A549 (cell line): ENCODE measurements at regions not wholly inside any gene's neighbourhood (a gene's known extent, or its start where the extent isn't known, plus 50 kb on each side); places are given as distances from the start of the nearest gene placed in this dataset.

ENCODE experiments used
- ATAC-seq, 2 experiments: fragments of 200-7000 bp in 1 of 2; fragments of >200 bp in 1 of 2; cut with Nextera tagmentation in 1 of 2; cut with Tn5 transposase in 1 of 2; 3 replicates each; pipeline versions ENCODE4 v1.8.0 to v1.9.1; 2018 to 2020; ENCODE audit warnings: mild to moderate bottlenecking in 1 of 2, moderate library complexity in 1 of 2
- CTCF ChIA-PET: fragments of 300-600 bp; sonication (Branson Sonifier 250); formaldehyde crosslinking; extraction: SDS; loops from one replicate; lab custom pipeline; 2021; ENCODE audit warnings: antibody characterized with exemption, inconsistent platforms; lab: Yijun Ruan, JAX
- POLR2A ChIA-PET: fragments of 350-600 bp; formaldehyde crosslinking; extraction: SDS; loops from one replicate; lab custom pipeline; 2021; ENCODE audit warnings: antibody characterized with exemption, inconsistent platforms; lab: Yijun Ruan, JAX
- DNase-seq, 2 experiments: peaks; one replicate each; pipeline versions ENCODE4 v3.0.0 to v3.0.0-alpha.2; 2011 to 2016; ENCODE audit warnings: low read depth in 1 of 2, low spot score in 1 of 2
- FAIRE-seq: peaks from 2 replicates; lab custom pipeline; 2011; peaks lifted over from hg19 to GRCh38; lab: Jason Lieb, UNC
- H3K27ac ChIP-seq, 2 experiments: fragments of >200 bp; sonication (Bioruptor Twin); formaldehyde crosslinking; 3 replicates each; pipeline ENCODE4 v1.5.1; 2016 to 2017
- H3K4me1 ChIP-seq: fragments of >200 bp; sonication (Bioruptor Twin); formaldehyde crosslinking; 3 replicates; pipeline ENCODE4 v1.6.1; 2016
- H3K4me2 ChIP-seq: fragments of >200 bp; sonication (Bioruptor Twin); formaldehyde crosslinking; 3 replicates; pipeline ENCODE4 v1.6.1; 2016
- H3K4me3 ChIP-seq: fragments of >200 bp; sonication (Bioruptor Twin); formaldehyde crosslinking; 3 replicates; pipeline ENCODE4 v1.5.1; 2016
- H3K9me3 ChIP-seq: fragments of >200 bp; sonication (Bioruptor Twin); formaldehyde crosslinking; 3 replicates; pipeline ENCODE4 v1.6.1; 2016
- BHLHE40 ChIP-seq: IDR thresholded peaks from 2 replicates; pipeline ENCODE4 v1.6.1; 2012; ENCODE audit warnings: low read depth, low read length, inconsistent platforms
- CBX8 ChIP-seq: fragments of 200-600 bp; sonication (generic); IDR thresholded peaks from 2 replicates; pipeline ENCODE4 v1.6.1; 2016
- CHD2 ChIP-seq: fragments of 150-350 bp; IDR thresholded peaks from 2 replicates; pipeline ENCODE4 v1.6.1; 2014; ENCODE audit warnings: low read length; ENCODE audit not compliant: partially characterized antibody
- EHF ChIP-seq: fragments of 250-450 bp; sonication (Bioruptor Pico); IDR thresholded peaks from 2 replicates; pipeline ENCODE4 v1.5.0; 2020; ENCODE audit warnings: mild to moderate bottlenecking
- HEYL ChIP-seq: fragments of 250-450 bp; sonication (Bioruptor Pico); IDR thresholded peaks from 2 replicates; pipeline ENCODE4 v1.8.0; 2021; ENCODE audit warnings: mild to moderate bottlenecking, moderate library complexity
- HOXA7 ChIP-seq: fragments of 250-450 bp; sonication (Bioruptor Pico); IDR thresholded peaks from 2 replicates; pipeline ENCODE4 v1.5.0; 2020; ENCODE audit warnings: mild to moderate bottlenecking, moderate library complexity
- HOXB5 ChIP-seq: fragments of 250-450 bp; sonication (Bioruptor Pico); IDR thresholded peaks from 2 replicates; pipeline ENCODE4 v1.5.0; 2020; ENCODE audit warnings: mild to moderate bottlenecking, moderate library complexity
- KDM1A ChIP-seq: fragments of 200-600 bp; sonication (generic); IDR thresholded peaks from 2 replicates; pipeline ENCODE4 v1.6.1; 2016; ENCODE audit warnings: low read depth, mild to moderate bottlenecking
- MAFK ChIP-seq: fragments of 450-650 bp; IDR thresholded peaks from 2 replicates; pipeline ENCODE4 v1.6.1; 2014; ENCODE audit not compliant: partially characterized antibody
- MAZ ChIP-seq: fragments of 150-350 bp; IDR thresholded peaks from 2 replicates; pipeline ENCODE4 v1.6.1; 2014; ENCODE audit warnings: antibody characterized with exemption, low read depth, low read length, borderline replicate concordance
- NFE2L2 ChIP-seq: fragments of 150-350 bp; conservative IDR thresholded peaks from 2 replicates; pipeline ENCODE4 v1.6.1; 2014; ENCODE audit warnings: low read length
- NR3C1 ChIP-seq: fragments of >200 bp; sonication (Bioruptor Twin); formaldehyde crosslinking; IDR thresholded peaks from 3 replicates; pipeline ENCODE4 v1.6.1; 2017
- PHF8 ChIP-seq: fragments of 200-600 bp; sonication (generic); IDR thresholded peaks from 2 replicates; pipeline ENCODE4 v1.6.1; 2016; ENCODE audit warnings: low read depth, mild to moderate bottlenecking, antibody characterized with exemption, moderate library complexity, borderline replicate concordance
- POLR2A ChIP-seq: IDR thresholded peaks from 2 replicates; pipeline ENCODE4 v1.6.1; 2012; ENCODE audit warnings: mild to moderate bottlenecking, low read length
- RARB ChIP-seq: fragments of 250-450 bp; sonication (Bioruptor Pico); IDR thresholded peaks from 2 replicates; pipeline ENCODE4 v1.8.0; 2021; ENCODE audit warnings: mild to moderate bottlenecking, moderate library complexity
- RFX5 ChIP-seq: fragments of 450-650 bp; IDR thresholded peaks from 2 replicates; pipeline ENCODE4 v1.7.1; 2014; ENCODE audit warnings: antibody characterized with exemption, mild to moderate bottlenecking, moderate library complexity
- SMC3 ChIP-seq: fragments of >200 bp; sonication (Bioruptor Twin); formaldehyde crosslinking; IDR thresholded peaks from 3 replicates; pipeline ENCODE4 v1.6.1; 2018; ENCODE audit warnings: inconsistent platforms
- TFCP2L1 ChIP-seq: fragments of 250-450 bp; sonication (Bioruptor Pico); IDR thresholded peaks from 2 replicates; pipeline ENCODE4 v1.5.0; 2021; ENCODE audit warnings: mild to moderate bottlenecking
- ZFP36 ChIP-seq: fragments of 450-650 bp; IDR thresholded peaks from 2 replicates; pipeline ENCODE4 v1.6.1; 2014; ENCODE audit warnings: borderline replicate concordance; ENCODE audit not compliant: partially characterized antibody
- ZNF302 ChIP-seq: fragments of 250-450 bp; sonication (Bioruptor Pico); IDR thresholded peaks from 2 replicates; pipeline ENCODE4 v1.9.0; 2021; ENCODE audit warnings: inconsistent platforms, mild to moderate bottlenecking, moderate library complexity
- WGBS: methylation state at CpG from one replicate; pipeline ENCODE4 v1.1.6; 2017; ENCODE audit errors: missing lambda C conversion rate; 5-methylcytosine and 5-hydroxymethylcytosine counted together
- TF ChIP-seq, protein P1 (sequence below): fragments of >200 bp; sonication (Bioruptor Twin); formaldehyde crosslinking; IDR thresholded peaks from 3 replicates; pipeline ENCODE4 v1.5.1; 2016
- TF ChIP-seq, protein P2 (sequence below): fragments of 200-600 bp; sonication (generic); IDR thresholded peaks from 2 replicates; pipeline ENCODE4 v1.6.1; 2016; ENCODE audit warnings: antibody characterized with exemption, mild to moderate bottlenecking, moderate library complexity
- TF ChIP-seq, protein P3 (sequence below): IDR thresholded peaks from 2 replicates; pipeline ENCODE4 v1.6.1; 2012; ENCODE audit warnings: low read depth, borderline replicate concordance
- TF ChIP-seq, protein P4 (sequence below): fragments of 250-450 bp; sonication (Bioruptor Pico); IDR thresholded peaks from 2 replicates; pipeline ENCODE4 v1.5.0; 2021; ENCODE audit warnings: mild to moderate bottlenecking, moderate library complexity, borderline replicate concordance
- TF ChIP-seq, protein P5 (sequence below): fragments of 450-650 bp; IDR thresholded peaks from 2 replicates; pipeline ENCODE4 v1.6.1; 2014; ENCODE audit warnings: antibody characterized with exemption

DNA sequence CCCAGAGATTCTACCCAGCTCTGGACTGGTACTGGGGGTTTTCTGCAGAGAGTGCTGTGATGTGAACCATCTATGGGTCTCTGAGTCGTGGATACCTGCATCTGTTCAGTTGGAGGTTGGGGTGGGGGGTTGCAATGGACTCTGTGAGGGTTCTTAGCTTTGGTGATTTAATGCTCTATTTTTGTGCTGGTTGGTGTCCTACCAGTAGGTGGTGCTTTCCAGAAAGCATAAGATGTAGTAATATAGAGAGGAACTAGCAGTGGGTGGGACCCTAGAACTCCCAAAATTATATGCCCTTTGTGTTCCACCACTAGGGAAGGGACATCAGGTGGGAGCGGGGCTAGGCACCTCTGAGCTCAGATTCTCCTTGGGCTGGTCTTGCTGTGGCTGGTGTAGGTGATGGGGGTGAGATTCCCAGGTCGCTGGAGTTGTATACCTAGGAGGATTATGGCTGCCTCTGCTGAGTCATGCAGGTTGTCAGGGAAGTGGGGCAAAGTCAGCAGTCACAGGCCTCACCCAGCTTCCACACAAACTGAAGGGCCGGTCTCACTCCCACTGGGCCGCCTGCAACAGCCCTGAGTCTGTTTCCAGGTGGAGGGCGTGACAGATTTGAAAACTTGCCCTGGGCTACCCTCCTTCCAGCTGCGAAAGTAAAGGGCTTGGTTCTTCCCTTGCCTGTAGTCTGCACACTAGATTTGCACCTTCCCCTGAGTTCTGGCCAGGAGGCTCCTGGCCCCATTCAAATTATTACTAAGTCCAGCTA is 573.0 kb upstream of the SLITRK1 start:
- no peaks in the 10 kb centered on the region for H3K9me3 ChIP-seq
- no peak overlapping the region for H3K4me2 ChIP-seq
- ChIA-PET CTCF (no interaction called here), POLR2A (no interaction called here)
- TF ChIP-seq EHF (no peak), NFE2L2 (no peak), HOXB5 (no peak), RARB (CRISPR knock-in tag) (no peak), SMC3 (no peak), ZNF302 (no peak), HOXA7 (CRISPR knock-in tag) (no peak), HEYL (CRISPR knock-in tag) (no peak), RFX5 (no peak)
- TF ChIP-seq, protein P1, sequence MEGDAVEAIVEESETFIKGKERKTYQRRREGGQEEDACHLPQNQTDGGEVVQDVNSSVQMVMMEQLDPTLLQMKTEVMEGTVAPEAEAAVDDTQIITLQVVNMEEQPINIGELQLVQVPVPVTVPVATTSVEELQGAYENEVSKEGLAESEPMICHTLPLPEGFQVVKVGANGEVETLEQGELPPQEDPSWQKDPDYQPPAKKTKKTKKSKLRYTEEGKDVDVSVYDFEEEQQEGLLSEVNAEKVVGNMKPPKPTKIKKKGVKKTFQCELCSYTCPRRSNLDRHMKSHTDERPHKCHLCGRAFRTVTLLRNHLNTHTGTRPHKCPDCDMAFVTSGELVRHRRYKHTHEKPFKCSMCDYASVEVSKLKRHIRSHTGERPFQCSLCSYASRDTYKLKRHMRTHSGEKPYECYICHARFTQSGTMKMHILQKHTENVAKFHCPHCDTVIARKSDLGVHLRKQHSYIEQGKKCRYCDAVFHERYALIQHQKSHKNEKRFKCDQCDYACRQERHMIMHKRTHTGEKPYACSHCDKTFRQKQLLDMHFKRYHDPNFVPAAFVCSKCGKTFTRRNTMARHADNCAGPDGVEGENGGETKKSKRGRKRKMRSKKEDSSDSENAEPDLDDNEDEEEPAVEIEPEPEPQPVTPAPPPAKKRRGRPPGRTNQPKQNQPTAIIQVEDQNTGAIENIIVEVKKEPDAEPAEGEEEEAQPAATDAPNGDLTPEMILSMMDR = no peak
- TF ChIP-seq, protein P2, sequence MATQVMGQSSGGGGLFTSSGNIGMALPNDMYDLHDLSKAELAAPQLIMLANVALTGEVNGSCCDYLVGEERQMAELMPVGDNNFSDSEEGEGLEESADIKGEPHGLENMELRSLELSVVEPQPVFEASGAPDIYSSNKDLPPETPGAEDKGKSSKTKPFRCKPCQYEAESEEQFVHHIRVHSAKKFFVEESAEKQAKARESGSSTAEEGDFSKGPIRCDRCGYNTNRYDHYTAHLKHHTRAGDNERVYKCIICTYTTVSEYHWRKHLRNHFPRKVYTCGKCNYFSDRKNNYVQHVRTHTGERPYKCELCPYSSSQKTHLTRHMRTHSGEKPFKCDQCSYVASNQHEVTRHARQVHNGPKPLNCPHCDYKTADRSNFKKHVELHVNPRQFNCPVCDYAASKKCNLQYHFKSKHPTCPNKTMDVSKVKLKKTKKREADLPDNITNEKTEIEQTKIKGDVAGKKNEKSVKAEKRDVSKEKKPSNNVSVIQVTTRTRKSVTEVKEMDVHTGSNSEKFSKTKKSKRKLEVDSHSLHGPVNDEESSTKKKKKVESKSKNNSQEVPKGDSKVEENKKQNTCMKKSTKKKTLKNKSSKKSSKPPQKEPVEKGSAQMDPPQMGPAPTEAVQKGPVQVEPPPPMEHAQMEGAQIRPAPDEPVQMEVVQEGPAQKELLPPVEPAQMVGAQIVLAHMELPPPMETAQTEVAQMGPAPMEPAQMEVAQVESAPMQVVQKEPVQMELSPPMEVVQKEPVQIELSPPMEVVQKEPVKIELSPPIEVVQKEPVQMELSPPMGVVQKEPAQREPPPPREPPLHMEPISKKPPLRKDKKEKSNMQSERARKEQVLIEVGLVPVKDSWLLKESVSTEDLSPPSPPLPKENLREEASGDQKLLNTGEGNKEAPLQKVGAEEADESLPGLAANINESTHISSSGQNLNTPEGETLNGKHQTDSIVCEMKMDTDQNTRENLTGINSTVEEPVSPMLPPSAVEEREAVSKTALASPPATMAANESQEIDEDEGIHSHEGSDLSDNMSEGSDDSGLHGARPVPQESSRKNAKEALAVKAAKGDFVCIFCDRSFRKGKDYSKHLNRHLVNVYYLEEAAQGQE = no peak
- TF ChIP-seq, protein P3, sequence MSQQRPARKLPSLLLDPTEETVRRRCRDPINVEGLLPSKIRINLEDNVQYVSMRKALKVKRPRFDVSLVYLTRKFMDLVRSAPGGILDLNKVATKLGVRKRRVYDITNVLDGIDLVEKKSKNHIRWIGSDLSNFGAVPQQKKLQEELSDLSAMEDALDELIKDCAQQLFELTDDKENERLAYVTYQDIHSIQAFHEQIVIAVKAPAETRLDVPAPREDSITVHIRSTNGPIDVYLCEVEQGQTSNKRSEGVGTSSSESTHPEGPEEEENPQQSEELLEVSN = no peak
- H3K4me1 ChIP-seq = no peaks in the 10 kb centered on the region
- H3K4me3 ChIP-seq = no peak overlapping the region
- WGBS = 27% methylated on average over 2 of the region's 7 CpGs
- FAIRE-seq (no peak), DNase-seq (no peak), ATAC-seq (no peak)
- no peak overlapping the region for H3K27ac ChIP-seq

DNA sequence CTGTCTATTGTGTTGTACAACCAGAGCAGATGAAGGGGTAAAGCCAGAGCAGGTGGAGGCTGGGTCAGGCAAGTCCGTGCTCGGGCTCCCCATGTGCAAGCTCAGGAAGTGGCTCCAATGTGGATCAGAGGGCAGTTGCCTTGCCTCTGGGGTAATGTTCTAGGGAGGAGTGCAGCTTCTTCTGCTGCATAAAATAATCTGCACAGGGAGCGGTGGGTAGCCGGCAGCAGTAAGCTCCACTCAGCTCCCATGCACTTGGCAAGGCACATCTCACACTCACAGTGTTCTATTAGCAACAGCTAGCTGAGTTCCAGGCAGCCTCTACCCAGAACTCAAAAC is 565.3 kb upstream of the SLITRK1 start:
- ATAC-seq (no peak), FAIRE-seq (no peak), DNase-seq (no peak)
- ChIA-PET POLR2A (no interaction called here), CTCF (no interaction called here)
- no peak overlapping the region for H3K4me3 ChIP-seq
- no peaks in the 10 kb centered on the region for H3K4me1 ChIP-seq
- 23% methylated on average over 4 of the region's 4 CpGs for WGBS
- H3K27ac ChIP-seq = no peak overlapping the region
- no peak overlapping the region for H3K4me2 ChIP-seq
- no peaks in the 10 kb centered on the region for H3K9me3 ChIP-seq
- TF ChIP-seq POLR2A (no peak), MAZ (no peak), CBX8 (no peak), PHF8 (no peak), ZNF302 (no peak), ZFP36 (no peak), KDM1A (no peak), MAFK (no peak), NR3C1 (no peak), CHD2 (no peak), NFE2L2 (no peak), TFCP2L1 (CRISPR knock-in tag) (no peak), BHLHE40 (no peak)
- TF ChIP-seq, protein P3 = no peak
- TF ChIP-seq, protein P4, sequence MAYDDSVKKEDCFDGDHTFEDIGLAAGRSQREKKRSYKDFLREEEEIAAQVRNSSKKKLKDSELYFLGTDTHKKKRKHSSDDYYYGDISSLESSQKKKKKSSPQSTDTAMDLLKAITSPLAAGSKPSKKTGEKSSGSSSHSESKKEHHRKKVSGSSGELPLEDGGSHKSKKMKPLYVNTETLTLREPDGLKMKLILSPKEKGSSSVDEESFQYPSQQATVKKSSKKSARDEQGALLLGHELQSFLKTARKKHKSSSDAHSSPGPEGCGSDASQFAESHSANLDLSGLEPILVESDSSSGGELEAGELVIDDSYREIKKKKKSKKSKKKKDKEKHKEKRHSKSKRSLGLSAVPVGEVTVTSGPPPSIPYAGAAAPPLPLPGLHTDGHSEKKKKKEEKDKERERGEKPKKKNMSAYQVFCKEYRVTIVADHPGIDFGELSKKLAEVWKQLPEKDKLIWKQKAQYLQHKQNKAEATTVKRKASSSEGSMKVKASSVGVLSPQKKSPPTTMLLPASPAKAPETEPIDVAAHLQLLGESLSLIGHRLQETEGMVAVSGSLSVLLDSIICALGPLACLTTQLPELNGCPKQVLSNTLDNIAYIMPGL (CRISPR knock-in tag) = no peak
- TF ChIP-seq, protein P1 = no peak
- TF ChIP-seq, protein P5, sequence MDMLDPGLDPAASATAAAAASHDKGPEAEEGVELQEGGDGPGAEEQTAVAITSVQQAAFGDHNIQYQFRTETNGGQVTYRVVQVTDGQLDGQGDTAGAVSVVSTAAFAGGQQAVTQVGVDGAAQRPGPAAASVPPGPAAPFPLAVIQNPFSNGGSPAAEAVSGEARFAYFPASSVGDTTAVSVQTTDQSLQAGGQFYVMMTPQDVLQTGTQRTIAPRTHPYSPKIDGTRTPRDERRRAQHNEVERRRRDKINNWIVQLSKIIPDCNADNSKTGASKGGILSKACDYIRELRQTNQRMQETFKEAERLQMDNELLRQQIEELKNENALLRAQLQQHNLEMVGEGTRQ = no peak
